ENCODE measurements at regions not wholly inside any gene's neighbourhood (a gene's known extent, or its start where the extent isn't known, plus 50 kb on each side); places are given as distances from the start of the nearest gene placed in this dataset.

DNA sequence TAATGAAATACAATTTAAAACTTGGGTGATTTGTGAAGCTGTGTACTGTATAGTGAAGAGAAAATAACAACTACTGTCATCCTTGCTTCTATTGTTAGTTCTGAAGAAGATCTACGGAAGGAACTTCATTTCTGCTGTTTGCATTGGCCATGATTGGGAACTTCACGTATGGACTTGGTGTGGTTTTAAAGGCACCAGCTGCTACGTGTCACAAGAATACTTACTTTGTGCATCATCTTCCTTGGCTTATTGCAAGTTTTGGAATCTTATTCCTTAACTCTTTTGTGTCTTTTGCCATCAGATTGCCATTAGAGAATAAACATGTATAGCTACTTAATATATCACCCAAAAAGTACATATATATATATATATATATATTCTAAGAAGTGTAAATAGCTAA is 75.0 kb upstream of the VEPH1 start:
- TF ChIP-seq, protein P1, sequence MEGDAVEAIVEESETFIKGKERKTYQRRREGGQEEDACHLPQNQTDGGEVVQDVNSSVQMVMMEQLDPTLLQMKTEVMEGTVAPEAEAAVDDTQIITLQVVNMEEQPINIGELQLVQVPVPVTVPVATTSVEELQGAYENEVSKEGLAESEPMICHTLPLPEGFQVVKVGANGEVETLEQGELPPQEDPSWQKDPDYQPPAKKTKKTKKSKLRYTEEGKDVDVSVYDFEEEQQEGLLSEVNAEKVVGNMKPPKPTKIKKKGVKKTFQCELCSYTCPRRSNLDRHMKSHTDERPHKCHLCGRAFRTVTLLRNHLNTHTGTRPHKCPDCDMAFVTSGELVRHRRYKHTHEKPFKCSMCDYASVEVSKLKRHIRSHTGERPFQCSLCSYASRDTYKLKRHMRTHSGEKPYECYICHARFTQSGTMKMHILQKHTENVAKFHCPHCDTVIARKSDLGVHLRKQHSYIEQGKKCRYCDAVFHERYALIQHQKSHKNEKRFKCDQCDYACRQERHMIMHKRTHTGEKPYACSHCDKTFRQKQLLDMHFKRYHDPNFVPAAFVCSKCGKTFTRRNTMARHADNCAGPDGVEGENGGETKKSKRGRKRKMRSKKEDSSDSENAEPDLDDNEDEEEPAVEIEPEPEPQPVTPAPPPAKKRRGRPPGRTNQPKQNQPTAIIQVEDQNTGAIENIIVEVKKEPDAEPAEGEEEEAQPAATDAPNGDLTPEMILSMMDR (IDR thresholded peaks at IDR 0.05), result no peak
- no peak for TF ChIP-seq POLR2A (IDR thresholded peaks at IDR 0.05)
